Suppressor macrophage (primary cell): ENCODE measurements at regions not wholly inside any gene's neighbourhood (a gene's known extent, or its start where the extent isn't known, plus 50 kb on each side); places are given as distances from the start of the nearest gene placed in this dataset.
"Not testable (repeated sequence)": the region's sequence is repeated elsewhere in the genome, so short reads cannot be mapped to it uniquely, and the experiment has no call there.

ENCODE experiments used
- DNase-seq, 4 experiments: peaks; one replicate each; pipeline ENCODE4 v3.0.0-alpha.2; 2020 to 2022

DNA sequence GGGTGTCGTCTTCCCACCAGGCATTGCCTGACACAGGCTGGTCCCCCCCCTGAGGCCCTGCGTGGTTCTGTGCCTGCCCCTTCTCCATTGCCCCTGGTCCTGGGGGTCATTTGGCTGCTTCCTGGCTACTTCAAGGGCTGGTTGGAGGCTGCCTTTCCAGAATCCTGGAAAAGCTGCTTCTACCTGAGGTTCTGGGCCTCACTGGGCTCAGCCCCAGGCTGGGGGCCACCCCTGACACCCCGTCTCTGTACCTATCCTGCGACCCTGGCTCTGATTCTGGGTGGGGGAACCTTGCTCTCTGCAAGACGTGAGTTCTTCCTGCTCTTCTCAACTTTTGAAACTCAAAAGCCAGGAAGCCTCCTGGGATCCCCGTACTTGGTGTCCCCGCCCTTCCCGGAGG is 149.3 kb upstream of the PTPN1 start:
- DNase-seq = no peak

DNA sequence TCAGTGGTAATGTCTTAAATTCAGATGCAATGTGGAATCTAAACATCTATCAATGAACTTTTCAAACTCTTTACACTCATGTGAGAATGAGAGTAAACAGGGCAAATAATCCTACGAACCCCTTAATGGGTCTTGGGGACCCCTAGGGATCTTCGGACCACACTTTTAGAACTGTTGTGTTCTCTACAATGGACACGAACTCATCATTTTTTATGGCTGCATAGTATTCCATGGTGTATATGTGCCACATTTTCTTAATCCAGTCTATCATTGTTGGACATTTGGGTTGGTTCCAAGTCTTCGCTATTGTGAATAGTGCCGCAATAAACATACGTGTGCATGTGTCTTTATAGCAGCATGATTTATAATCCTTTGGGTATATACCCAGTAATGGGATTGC is 148.0 kb upstream of the PTPN1 start:
- DNase-seq = not testable (repeated sequence)

DNA sequence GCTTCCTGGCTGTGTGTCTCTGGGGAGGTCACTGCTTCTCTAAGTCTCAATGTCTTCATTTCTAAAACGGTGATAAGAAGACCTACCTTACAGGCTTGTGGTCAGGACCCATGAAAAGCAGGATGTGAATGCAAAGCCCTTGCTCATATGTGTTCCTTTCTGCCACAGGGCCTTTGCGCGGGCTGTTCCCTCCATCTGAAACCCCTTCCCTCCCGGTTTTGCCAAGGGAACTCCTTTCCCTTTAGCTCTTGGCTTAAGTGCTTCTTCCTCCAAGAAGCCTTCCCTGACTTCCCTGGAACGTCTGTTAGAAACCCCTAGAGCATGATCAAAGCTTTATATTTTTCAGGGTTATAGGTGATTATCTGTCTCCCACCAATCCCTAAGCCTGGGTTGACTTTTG is 147.2 kb upstream of the PTPN1 start:
- DNase-seq = no peak

DNA sequence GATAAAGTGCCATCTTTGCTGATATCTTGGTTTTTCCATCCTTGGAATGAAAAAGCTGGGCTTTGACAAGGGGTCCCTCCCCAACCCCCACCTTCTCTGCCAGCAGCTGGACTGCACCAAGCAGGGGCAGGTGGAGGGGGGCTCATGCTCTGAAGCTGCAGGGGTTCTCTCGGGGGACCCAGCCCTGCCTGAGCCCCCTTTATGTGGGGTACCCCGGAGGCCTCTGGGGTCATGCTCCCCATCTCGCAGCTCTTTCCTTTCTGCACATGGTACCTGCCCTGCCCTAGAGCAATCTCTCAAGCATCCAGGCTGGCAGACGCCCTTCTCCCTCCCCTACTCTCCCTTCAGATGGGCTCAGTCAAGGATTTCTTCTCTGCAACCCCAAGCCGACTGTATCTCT is 146.7 kb upstream of the PTPN1 start:
- no peak for DNase-seq

DNA sequence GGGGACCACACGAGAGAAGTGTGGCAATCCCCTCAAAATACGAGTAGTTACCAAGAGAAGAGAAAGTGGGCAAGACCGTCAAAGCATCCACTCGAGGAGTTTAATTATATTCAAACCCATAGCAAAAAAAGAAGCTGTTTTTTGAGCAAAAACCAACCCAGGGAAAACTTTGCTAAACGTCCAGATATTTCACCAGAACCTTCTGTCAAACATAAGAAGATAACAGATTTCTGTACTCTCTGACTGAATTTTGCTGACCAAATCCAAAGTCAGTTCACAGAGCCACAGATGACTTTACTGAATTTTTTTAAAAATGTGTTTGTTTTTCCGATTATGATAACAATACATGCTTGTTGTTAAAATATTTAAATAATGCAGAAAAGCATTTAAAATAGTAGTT is 145.6 kb upstream of the PTPN1 start:
- no peak for DNase-seq

DNA sequence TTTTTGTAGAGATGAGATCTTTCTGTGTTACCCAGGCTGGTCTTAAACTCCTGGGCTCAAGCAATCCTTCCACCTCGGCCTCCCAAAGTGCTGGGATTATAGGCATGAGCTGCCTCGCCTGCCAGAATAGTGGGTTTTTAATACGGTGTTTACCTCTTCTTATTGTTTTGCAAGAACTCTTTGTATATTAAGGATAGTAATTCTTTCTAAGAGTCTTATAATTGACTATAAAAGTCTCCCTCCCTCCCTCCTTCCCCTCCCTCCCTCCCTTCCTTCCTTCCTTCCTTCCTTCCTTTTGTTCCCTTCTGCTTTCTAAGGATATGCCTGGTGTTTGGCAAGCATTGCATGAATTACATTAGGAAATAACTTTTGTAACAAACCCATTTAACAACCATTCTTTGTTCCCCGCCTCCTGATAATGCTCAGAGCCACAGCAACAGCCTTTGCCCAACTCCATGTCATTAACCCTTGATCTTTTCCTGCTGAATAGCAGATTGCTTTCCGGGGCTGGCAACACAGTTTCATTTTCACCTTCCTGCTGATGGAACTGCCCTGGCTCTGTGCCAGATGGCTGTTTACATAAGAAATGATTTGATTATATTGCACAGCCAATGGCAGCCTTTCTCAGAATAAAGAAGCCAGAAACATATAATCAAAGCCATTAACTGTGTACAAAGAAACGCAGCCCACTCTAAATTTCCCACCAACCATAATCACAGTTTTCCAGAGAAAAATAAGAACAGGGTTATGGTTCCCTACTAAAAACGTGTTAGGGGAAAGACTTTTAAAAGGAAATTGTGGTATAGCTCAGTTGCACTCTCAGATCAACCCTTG is 143.7 kb upstream of the PTPN1 start:
- DNase-seq = peak; percentile 65 to 79 (median 74)

DNA sequence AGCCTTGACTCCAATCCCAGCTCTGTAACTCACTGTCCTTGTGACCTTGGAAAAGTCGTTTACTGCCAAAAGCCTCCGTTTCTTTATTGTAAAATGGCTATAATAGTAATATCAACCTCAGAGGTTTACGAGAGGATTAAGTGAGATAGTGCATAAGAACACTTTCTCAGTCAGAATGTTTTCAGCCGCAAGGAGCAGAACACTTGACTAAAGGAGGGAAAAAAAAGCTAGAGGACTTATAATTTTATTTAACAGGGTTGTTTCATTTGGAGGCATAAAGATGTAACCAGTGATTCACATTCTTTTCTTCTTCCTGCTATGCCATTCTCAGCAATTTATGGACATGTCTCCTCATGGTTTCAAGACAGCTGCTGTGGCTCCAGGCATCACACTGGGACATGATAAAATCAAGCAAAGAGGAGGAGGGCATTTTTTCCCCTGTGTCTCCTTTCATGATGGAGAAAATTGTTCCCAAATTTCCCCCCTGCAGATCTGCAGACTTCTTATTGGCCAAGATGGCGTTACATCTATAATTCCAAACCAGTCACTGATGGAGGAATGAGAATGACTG is 143.0 kb upstream of the PTPN1 start:
- DNase-seq = no peak

DNA sequence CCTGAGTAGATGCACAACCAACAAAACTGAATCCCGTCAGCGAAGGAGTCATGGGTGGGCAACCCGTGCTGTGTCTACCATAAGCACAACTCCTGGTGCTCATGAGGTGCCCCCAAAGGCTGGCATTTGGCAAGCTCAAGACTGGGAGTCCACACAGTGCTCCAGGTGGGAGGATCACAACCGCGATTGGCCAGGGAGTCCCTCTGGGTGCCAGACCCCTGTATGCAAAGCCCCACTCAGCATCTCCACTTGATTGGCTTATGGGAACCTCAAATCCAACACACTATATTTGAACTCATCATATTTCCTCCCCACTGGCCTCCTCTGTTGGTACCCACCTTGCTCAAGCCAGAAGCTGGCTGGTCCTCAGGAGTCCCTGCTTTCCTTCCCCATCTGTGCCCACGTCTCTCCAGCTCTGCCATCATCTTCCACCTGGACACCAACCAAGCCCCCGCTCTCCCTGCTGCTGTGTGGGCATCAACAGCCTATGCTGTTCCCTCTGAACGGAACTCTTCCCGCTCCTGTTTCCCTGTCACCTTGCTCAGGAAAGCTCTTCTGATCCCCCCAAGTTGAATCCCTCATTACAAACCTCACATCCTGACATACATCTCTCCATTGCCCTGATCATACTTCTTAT is 142.3 kb upstream of the PTPN1 start:
- DNase-seq = no peak

DNA sequence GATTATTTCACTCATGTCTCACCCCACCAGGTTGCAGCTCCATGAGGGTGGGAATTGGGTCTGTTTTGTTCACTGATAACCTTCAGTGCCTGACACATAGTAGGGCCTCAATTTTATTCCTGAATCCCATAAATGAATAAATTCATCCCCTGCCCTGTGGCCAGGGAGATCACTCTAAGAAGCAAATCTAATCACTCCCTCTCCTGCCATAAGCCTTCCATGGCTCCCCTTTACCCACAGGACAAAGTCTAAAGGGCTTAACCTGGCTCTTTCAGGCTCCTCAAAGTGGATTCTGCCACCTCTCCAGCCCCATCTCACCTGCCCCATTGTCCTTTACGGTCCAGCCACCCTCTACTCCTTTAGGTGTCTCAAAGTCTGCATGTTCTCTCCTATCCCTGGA is 141.8 kb upstream of the PTPN1 start:
- no peak for DNase-seq

DNA sequence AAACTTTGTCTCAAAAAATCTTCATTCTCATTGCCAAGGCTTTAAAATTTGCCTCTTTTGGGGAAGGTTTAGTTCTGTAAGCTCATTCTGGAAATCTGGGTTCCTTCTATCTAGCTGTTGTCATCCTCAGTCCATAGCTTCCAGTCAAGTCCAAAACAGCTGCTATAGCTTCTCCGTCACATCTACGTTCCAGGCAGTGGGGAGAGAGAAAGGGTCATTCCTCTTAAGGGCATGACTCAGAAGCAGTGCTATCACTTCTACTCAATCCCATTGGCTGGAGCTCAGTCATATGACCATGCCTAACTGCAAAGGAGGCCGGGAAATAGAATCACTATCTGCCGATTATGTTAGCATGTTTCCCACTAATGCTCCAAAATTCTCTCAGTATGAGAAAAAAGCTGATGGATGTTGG is 141.4 kb upstream of the PTPN1 start:
- DNase-seq = peak in 3 of 4 experiments; percentile 36 to 62 (median 41)

DNA sequence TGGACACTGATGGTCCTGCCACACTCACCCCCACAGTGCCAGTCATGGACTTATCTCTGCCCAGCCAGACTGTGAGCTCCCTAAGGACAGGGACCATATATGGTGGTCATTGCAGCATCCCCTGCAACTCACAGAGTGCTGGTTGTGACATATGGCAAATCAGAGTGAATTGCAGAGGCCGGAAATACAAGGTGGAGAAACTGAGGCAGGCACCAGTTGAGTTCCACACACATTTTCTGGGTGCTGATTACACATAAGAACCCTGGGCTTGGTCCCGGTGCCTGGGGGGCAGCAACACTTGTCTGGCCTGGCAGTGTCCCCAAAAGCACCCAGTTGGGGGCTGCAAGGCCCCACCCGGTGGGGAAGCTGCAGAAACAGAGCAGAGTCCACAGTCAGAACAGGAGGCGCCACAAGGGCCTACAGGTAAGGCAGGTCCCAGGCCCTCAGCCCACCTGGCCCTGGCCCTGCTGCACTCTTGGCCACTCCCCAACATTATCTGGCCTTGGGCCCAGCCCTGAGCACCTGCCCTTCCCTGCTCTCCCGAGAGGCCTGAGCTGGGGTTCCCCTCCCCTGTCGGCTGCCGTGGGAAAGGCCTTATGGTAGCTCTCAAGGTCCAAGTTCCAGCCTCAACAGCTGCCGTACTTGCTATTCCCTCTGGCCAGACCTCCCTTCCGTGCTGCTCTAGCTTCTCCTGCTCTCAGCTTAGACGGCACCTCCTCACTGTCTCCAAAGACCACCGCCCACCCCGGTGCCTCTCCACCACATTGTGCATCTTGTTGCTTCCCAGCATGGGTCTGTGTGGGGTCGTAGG is 140.8 kb upstream of the PTPN1 start:
- no peak for DNase-seq

DNA sequence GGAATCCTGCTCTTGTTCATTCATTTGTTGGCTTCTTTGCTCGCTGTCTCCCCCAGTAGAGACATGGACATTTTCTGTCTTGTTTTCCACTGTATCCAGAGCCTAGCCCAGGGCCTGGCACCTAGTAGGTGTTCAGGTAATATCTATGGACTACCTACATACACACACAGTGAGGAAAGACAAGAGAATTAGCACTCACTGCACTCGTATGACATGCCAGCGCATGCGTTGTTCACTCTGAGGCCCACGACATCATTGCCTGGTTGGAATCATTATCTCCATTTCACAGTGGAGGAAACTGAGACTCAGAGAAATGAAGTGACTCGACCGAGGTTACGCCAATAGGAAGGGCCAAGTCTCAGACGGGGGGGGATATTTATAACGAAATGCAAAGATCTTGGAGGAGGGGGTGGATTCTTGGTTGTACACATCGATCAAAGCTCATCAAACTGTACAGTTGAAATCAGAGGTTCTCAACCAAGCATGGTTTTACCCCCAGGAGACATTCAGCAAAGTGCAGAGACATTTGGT is 140.1 kb upstream of the PTPN1 start:
- DNase-seq = no peak

DNA sequence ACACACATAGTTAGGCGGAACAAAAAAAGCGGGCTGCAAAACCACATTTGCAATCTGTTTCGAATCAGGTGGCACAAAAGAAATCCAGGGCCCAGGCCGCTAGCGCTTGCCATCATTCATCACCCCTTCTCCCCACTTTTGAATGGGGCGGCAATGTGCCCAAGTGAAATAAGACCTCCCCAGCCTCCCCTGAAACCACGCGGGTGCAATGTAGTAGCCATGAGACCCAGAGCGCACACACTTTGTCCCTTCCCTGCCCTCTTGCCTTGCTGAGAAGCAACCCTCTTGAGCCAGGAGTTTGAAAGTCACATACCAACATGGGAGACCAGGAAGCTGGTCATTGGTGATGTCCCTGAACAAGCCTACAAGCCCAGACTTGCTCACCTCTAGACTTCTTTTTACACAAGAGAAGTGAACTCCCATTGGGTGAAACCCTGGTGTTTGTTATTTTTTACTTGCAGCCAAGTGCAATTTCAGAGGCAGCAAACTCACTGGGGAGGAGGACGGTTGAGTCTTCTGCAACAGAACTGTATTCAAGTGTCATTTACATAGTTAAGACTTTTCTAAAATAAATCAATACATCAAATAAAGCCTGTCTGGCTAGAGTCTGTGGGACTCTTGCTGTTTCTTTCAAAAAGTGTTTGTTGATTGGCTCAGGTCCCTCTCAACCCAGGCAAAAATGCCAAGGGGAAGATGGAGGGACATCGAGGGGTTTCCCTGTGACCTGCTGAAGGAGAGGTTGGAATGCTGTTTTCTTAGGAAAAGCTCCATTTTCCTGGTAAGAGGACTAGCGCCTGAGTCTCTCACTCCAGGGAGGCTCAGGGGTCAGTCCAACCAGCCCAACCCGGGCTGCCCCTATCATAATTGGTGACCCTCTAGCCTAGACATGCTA is 138.1 kb upstream of the PTPN1 start:
- no peak for DNase-seq

DNA sequence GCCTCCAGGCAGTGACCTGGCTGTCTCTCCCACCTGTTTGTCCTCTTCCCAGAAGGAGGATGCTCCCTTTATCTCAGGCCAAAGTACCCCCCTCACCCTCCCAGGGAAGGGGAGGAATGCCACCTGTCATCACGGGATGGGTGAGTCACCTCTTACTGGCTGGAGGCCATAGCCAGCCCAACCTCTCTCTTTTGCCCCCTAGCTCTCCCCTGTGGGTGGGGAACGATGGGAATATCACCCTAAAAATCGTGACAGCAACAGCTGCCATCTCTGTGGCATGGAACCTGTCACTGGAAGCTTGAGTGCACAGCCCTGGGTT is 137.5 kb upstream of the PTPN1 start:
- no peak for DNase-seq

DNA sequence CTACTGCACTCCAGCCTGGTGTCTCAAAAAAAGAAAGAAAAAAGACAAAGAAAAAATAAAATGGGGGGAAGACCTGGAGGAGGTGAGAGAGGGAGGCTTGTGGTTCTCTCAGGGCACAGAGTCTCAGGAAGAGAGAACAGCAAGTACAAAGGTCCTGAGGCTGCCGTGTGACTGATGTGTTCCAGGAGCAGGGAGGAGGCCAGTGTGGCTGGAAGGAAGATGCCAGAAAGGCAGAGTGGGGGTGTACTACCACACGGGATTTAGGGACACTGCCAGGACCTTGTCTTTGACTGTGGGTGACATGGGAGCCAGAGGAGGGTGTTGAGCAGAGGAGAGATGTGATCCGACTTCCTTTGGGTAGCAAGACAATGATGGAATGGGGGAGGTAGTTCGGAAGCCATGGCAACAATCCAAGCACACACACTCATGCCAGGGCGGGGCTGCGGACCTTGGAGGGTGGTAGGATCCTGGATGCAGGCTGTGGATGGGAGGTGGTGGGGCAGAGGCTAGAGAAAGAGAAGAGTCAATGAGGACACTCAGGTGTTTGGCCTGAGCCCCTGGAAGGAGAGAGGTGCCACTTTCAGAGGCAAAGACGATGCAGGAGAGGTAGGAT is 136.4 kb upstream of the PTPN1 start:
- no peak for DNase-seq

DNA sequence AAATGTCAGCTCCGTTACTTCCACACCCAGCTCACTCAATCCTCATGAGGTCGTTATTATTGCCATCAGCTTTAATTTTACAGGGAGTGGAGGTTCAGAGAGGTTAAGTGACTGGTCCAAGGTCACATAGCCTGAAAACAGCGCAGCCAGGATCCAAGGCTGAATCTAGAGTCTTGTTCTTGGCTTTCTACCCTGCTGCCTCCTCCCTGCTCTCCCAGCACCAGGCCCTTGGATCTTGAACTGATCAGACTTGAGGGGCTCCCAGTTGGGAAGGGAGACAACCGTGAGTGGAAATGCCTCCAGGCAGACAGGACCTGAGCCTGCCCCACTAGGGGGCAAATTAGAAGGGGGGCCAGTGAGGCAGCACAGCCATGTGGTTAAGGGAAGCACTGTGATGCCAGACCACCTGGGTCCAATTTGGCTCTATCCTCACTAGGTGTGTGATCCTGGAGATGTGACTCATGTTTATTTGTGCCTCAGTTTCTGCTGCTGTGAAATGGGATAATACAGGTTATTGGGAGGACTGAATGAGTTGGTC is 135.6 kb upstream of the PTPN1 start:
- DNase-seq = no peak

DNA sequence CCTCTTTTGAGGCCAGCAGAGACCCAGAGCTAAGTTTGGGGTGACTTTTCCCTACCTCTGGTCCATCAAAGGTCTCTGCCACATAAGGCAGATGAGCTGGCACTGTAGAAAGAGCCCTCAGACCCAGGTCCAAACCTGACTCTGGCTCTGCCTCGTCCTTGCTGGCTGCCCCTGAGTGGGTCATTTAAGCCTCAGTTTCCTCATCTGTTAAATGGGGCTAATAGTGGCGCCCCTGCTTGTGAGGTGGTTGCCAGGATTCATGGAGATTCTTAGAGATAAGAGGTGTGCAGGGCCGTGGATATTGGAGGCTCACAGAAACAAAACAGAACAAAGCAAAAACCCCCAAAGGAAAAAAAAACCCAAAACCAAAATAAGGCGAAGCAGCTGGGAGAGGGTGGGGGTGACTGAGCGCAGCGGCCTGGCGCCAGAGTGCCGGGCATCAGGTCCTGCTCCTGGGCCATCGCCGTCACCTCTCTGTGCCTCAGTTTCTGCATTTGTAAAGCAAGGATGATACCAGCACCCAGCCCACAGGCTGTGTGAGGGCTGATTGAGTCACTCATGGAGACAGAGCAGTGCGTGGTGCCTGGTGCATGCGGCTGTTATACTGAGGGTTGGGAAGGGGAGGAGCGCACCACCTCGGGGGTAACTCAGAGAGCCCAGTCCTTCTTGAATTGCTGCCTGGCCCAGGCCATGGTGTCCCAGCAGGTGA is 133.8 kb upstream of the PTPN1 start:
- DNase-seq = no peak

DNA sequence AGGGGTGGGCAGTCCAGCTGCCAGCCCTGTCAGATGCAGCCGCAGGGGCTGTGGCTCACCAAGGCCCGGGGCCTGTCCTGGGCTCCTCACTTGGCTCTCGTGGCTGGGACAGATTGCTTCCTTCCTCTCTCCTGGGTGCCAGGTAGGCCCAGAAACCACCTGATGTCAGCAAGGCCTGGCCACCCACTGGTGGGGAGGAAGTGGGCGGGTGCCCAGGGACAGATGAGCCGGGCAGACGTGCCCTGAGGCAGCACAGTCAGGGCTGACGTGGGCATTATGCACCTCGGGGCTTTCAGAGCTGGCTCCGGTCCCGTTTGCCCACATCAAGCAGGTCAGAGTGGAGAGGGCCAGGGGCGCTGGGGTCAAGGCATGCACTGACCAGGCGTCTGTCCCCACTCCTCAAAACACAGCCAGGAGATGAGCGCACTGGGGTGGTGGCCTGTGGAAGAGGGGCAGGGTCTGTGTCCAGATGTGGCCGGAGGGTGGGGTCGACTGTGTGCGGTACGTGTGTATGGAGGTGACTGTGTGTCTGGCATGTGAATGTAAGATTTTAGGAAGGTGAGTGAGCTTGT is 133.2 kb upstream of the PTPN1 start:
- DNase-seq = peak in 1 of 4 experiments; percentile 18

DNA sequence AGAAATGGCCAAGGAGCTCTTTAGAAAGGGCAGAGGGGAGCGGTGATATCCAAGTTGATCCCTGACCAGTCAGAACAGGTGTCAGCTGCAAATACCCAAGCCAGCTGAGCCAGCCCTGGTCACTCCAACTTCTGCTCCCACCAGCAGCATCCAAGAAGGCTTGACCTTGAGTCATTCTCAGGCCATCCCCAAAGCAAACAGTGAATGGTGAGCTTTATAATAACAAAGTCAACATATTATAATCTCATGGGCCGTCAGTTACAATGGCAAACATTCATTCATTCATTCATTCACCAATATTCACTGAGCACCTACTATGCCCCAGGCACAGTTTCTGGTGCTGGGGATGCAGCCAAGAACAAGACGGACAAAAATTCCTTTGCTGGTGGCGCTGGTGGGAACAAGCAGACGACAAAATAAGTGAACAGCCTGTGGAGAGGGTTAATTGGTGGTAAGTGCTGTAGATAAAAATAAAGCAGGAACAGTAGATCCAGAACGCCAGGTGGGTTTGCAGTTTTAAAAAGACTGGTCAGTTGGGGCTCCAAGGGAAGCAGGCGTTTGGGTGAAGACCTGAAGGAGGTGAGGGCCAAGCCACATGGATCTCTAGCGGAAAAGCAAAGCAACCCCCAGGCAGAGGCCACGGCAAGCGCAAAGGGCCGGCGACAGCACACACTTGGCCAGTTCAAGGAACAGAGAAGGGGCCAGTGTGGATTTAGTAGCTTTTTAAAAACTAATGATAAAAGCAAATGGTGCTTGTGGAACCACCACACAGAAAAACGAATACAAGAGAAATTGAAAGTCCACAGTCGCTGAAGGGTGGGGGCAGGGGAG is 131.8 kb upstream of the PTPN1 start:
- DNase-seq = peak in 1 of 4 experiments; percentile 23
